CD4-positive, alpha-beta memory T cell (primary cell): ENCODE measurements at regions not wholly inside any gene's neighbourhood (a gene's known extent, or its start where the extent isn't known, plus 50 kb on each side); places are given as distances from the start of the nearest gene placed in this dataset.

Experiments
- CTCF ChIA-PET: fragments of 350-600 bp; sonication (Branson Sonifier 250); formaldehyde crosslinking; loops from one replicate; lab custom pipeline; 2021; ENCODE audit warnings: inconsistent platforms; ENCODE audit not compliant: partially characterized antibody; lab: Charles Lee
- POLR2A ChIA-PET: fragments of 350-600 bp; sonication (Branson Sonifier 250); formaldehyde crosslinking; loops from one replicate; lab custom pipeline; 2021; ENCODE audit not compliant: partially characterized antibody; lab: Charles Lee
- DNase-seq, 5 donors: peaks; one replicate each; pipeline versions ENCODE4 v3.0.0 to v3.0.0-alpha.2; 2020 to 2022; ENCODE audit warnings: mixed read lengths in 1 of 5
- H3K27ac ChIP-seq: one replicate; pipeline ENCODE4 v1.7.0; 2013; ENCODE audit warnings: low read depth, low read length
- H3K27me3 ChIP-seq: 2 replicates; pipeline ENCODE4 v1.7.0; 2013; ENCODE audit warnings: mild to moderate bottlenecking, low read length, moderate library complexity; ENCODE audit not compliant: insufficient read depth
- H3K36me3 ChIP-seq: 2 replicates; pipeline ENCODE4 v1.7.0; 2013; ENCODE audit warnings: mild to moderate bottlenecking, low read length, moderate library complexity; ENCODE audit not compliant: insufficient read depth
- H3K4me1 ChIP-seq: 2 replicates; pipeline ENCODE4 v1.7.0; 2013; ENCODE audit warnings: mild to moderate bottlenecking, low read length, moderate library complexity; ENCODE audit not compliant: insufficient read depth
- H3K4me3 ChIP-seq, 2 donors: one replicate each; pipeline ENCODE4 v1.7.0; 2013; ENCODE audit warnings: low read length in 2 of 2, mild to moderate bottlenecking in 1 of 2
- H3K9me3 ChIP-seq, 2 donors: one replicate each; pipeline ENCODE4 v1.7.0; 2013; ENCODE audit warnings: low read length in 2 of 2, control low read depth in 1 of 2; ENCODE audit not compliant: control insufficient read depth in 1 of 2
- H3K27ac Mint-ChIP-seq, 7 donors: one replicate each; pipeline ENCODE4 v1.8.0; 2020 to 2021; ENCODE audit warnings: mixed read lengths in 7 of 7, mild to moderate bottlenecking in 6 of 7, inconsistent platforms in 3 of 7, moderate library complexity in 3 of 7
- H3K27me3 Mint-ChIP-seq, 2 donors: one replicate each; pipeline ENCODE4 v1.8.0; 2020 to 2021; ENCODE audit warnings: mixed read lengths in 2 of 2
- H3K36me3 Mint-ChIP-seq, 2 donors: one replicate each; pipeline ENCODE4 v1.8.0; 2020 to 2021; ENCODE audit warnings: mixed read lengths in 2 of 2, inconsistent platforms in 1 of 2, mild to moderate bottlenecking in 1 of 2
- H3K4me1 Mint-ChIP-seq, 4 donors: one replicate each; pipeline ENCODE4 v1.8.0; 2020 to 2021; ENCODE audit warnings: mixed read lengths in 4 of 4, mild to moderate bottlenecking in 1 of 4
- H3K4me3 Mint-ChIP-seq, 8 donors: one replicate each; pipeline ENCODE4 v1.8.0; 2020 to 2021; ENCODE audit warnings: mixed read lengths in 8 of 8, mild to moderate bottlenecking in 7 of 8, moderate library complexity in 6 of 8, inconsistent platforms in 3 of 8
- H3K9me3 Mint-ChIP-seq, 8 donors: one replicate each; pipeline ENCODE4 v1.8.0; 2020 to 2021; ENCODE audit warnings: mixed read lengths in 8 of 8, mild to moderate bottlenecking in 5 of 8, inconsistent platforms in 3 of 8, moderate library complexity in 1 of 8
- intact Hi-C: fragments of 100-400 bp; cut with micrococcal nuclease; formaldehyde crosslinking; loops from one replicate; pipeline ENCODE4 v1.15.1; 2023

DNA sequence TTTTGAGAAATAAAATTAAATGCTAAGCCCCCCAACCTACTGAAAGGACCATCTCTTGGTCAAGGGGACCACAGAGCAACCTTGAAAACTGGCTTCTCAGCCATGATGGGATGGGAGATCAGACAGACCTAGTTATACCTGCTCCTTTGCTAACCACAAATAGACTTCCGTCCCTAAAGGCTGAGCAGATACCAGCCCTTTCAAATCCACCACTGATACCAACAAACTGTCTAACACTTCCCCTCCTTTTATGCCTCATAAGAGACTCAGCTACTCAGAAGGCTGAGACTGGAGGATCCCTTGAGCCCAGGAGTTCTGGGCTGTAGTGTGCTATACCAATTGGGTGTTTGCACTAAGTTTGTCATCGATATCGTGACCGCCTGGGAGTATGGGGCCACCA, 407.3 kb downstream of the SIPA1L2 start:
- Histone ChIP-seq H3K27me3 (no peaks in the 10 kb centered on the region), H3K4me1 (peaks cover 30% of the 10 kb centered on the region), H3K27ac (no peak overlapping the region), H3K9me3 (no peaks in the 10 kb centered on the region), H3K36me3 (no peaks in the 10 kb centered on the region), H3K4me3 (no peak overlapping the region)
- H3K9me3 Mint-ChIP-seq, result no peaks in the 10 kb centered on the region
- peak in 2 of 5 donors; percentile 3 to 13 for DNase-seq
- ChIA-PET CTCF (no interaction called here), POLR2A (no interaction called here)
- intact Hi-C loops, result no loop called here
- H3K27me3 Mint-ChIP-seq, result no peaks in the 10 kb centered on the region
- H3K4me1 Mint-ChIP-seq, result peaks cover 20 to 26% (median 23%) of the 10 kb centered on the region in 4 donors
- no peak overlapping the region for H3K4me3 Mint-ChIP-seq
- peak overlapping the region in 3 of 7 donors; percentile 5 to 59 (median 49) for H3K27ac Mint-ChIP-seq
- H3K36me3 Mint-ChIP-seq, result no peaks in the 10 kb centered on the region

- H3K4me3 Mint-ChIP-seq, result peak overlapping the region in 1 of 8 donors; percentile 47
Measured at GRCh38 chr1:232221802-232222499, 408.0 kb downstream of the SIPA1L2 start.

DNA sequence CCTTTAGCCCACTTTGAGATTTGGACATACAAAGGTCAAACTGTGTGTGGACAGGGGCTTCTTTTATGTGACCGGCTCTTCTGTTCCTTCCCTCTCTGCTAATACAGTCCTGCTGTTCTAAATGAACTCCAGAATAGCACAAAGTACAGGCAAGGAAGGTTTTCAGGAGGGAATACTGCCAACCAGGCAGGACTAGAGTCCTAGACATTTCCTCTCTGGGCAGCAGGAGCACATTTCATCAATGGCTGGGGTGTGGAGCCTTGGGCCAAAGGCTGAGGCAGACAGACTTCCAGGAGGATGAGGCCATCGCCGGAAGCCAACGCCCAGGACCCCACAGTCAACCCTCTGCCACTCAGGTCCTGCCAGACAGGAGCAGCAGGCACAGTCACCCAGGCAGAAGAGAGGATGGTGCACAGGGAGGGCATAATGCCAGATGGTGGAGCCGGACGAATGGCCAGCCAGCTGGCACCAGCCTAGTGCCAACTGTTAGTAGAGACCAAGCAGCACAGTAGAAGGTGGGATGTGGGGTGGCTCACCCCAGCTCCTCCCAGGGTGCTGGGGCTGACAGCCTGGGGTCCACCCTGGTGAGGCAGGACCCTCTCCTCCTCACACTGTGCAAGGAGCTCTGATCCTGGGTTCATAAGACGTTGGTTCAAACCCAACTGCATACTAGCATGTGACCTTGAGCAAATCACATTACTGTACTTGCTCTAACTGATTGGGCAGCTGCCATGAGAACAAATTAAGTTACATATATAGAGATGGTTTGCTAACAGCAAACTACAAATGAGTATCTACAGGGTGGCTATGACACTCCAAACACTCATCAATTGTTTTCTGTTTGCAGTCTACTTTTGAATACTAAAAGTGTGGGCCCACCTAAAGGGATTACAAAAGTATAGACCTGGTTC, 410.7 kb downstream of the SIPA1L2 start:
- DNase-seq, result no peak
- Mint-ChIP-seq H3K27me3 (no peaks in the 10 kb centered on the region), H3K36me3 (no peaks in the 10 kb centered on the region), H3K27ac (no peak overlapping the region), H3K9me3 (peaks cover 0 to 2% (median 0%) of the 10 kb centered on the region in 8 donors), H3K4me1 (peaks cover 4 to 12% (median 8%) of the 10 kb centered on the region in 4 donors), H3K4me3 (no peak overlapping the region)
- no peaks in the 10 kb centered on the region for H3K27me3 ChIP-seq
- H3K9me3 ChIP-seq, result no peaks in the 10 kb centered on the region
- intact Hi-C loops, result no loop called here
- no peak overlapping the region for H3K4me3 ChIP-seq
- H3K4me1 ChIP-seq, result peaks cover 9% of the 10 kb centered on the region
- H3K27ac ChIP-seq, result no peak overlapping the region
- H3K36me3 ChIP-seq, result no peaks in the 10 kb centered on the region
- ChIA-PET POLR2A (no interaction called here), CTCF (no interaction called here)

More at GRCh38 chr1:232221802-232222499, 408.0 kb downstream of the SIPA1L2 start:
- peak overlapping the region in 2 of 7 donors; percentile 5 to 49 for H3K27ac Mint-ChIP-seq
- Histone ChIP-seq H3K4me1 (peaks cover 25% of the 10 kb centered on the region), H3K4me3 (no peak overlapping the region), H3K9me3 (no peaks in the 10 kb centered on the region), H3K27ac (no peak overlapping the region), H3K27me3 (no peaks in the 10 kb centered on the region), H3K36me3 (no peaks in the 10 kb centered on the region)
- no peaks in the 10 kb centered on the region for H3K36me3 Mint-ChIP-seq
- intact Hi-C loops, result no loop called here
- no peaks in the 10 kb centered on the region for H3K27me3 Mint-ChIP-seq
- CTCF ChIA-PET, result no interaction called here
- no peak for DNase-seq
- POLR2A ChIA-PET, result no interaction called here
- peaks cover 0 to 2% (median 0%) of the 10 kb centered on the region in 8 donors for H3K9me3 Mint-ChIP-seq
- H3K4me1 Mint-ChIP-seq, result peaks cover 14 to 26% (median 19%) of the 10 kb centered on the region in 4 donors

DNA sequence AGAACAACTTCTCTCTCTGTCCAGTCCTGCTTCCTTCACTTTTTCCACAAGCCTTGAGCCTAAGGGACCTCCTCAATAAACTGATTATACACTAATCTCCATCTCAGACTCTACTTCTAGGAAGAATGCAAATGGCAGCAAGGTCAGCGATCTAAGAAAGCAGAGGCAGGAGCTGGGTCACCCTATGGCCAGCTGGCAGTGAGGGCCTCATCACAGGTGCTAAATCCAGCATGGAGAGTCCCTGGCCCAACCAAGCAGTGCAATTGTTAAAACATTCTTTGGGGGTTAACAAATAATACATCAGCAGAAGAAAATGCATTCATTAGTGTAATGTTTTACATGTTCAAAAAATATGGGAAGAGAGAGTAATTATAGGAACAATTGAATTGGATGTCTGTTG, 416.0 kb downstream of the SIPA1L2 start:
- H3K9me3 Mint-ChIP-seq, result peaks cover 0 to 2% (median 0%) of the 10 kb centered on the region in 8 donors
- H3K27me3 ChIP-seq, result no peaks in the 10 kb centered on the region
- no peak overlapping the region for H3K27ac Mint-ChIP-seq
- H3K4me1 ChIP-seq, result no peaks in the 10 kb centered on the region
- DNase-seq, result no peak
- no peak overlapping the region for H3K27ac ChIP-seq
- no peak overlapping the region for H3K4me3 Mint-ChIP-seq
- POLR2A ChIA-PET, result no interaction called here
- H3K4me1 Mint-ChIP-seq, result no peaks in the 10 kb centered on the region
- H3K36me3 ChIP-seq, result no peaks in the 10 kb centered on the region
- intact Hi-C loops, result no loop called here
- H3K4me3 ChIP-seq, result no peak overlapping the region
- no peaks in the 10 kb centered on the region for H3K36me3 Mint-ChIP-seq
- CTCF ChIA-PET, result interaction anchor here (1.0 to 1.9 kb wide), 3 partner anchors 9 to 14 kb away, joined by 3 to 5 read pairs (median 3); no protein-coding TSS in a partner anchor
- H3K27me3 Mint-ChIP-seq, result peaks cover 0 to 2% of the 10 kb centered on the region in 2 donors
- no peaks in the 10 kb centered on the region for H3K9me3 ChIP-seq

GRCh38 chr1:232212253-232212652, 417.7 kb downstream of the SIPA1L2 start:
- ChIA-PET POLR2A (no interaction called here), CTCF (interaction anchor here (0.7 to 2.5 kb wide), 3 partner anchors 14 to 93 kb away, joined by 3 to 7 read pairs (median 3); no protein-coding TSS in a partner anchor)
- intact Hi-C loops, result no loop called here
- no peaks in the 10 kb centered on the region for H3K9me3 Mint-ChIP-seq
- Histone ChIP-seq H3K36me3 (no peaks in the 10 kb centered on the region), H3K9me3 (no peaks in the 10 kb centered on the region), H3K4me3 (no peak overlapping the region), H3K4me1 (no peaks in the 10 kb centered on the region), H3K27me3 (no peaks in the 10 kb centered on the region), H3K27ac (no peak overlapping the region)
- H3K36me3 Mint-ChIP-seq, result no peaks in the 10 kb centered on the region
- no peak for DNase-seq
- no peak overlapping the region for H3K4me3 Mint-ChIP-seq
- no peaks in the 10 kb centered on the region for H3K4me1 Mint-ChIP-seq
- no peak overlapping the region for H3K27ac Mint-ChIP-seq
- peaks cover 0 to 2% of the 10 kb centered on the region in 2 donors for H3K27me3 Mint-ChIP-seq

- Histone ChIP-seq H3K27me3 (no peaks in the 10 kb centered on the region), H3K9me3 (no peaks in the 10 kb centered on the region), H3K4me3 (no peak overlapping the region), H3K27ac (no peak overlapping the region), H3K4me1 (no peaks in the 10 kb centered on the region), H3K36me3 (no peaks in the 10 kb centered on the region)
- Mint-ChIP-seq H3K27ac (no peak overlapping the region), H3K4me1 (no peaks in the 10 kb centered on the region), H3K27me3 (peaks cover 2 to 3% of the 10 kb centered on the region in 2 donors), H3K4me3 (no peak overlapping the region), H3K36me3 (no peaks in the 10 kb centered on the region), H3K9me3 (no peaks in the 10 kb centered on the region)
- CTCF ChIA-PET, result interaction anchor here (2.5 kb wide), 1 partner anchor 15 kb away, joined by 7 read pairs; no protein-coding TSS in a partner anchor
- POLR2A ChIA-PET, result no interaction called here
- no peak for DNase-seq
- intact Hi-C loops, result no loop called here
Measured at GRCh38 chr1:232211149-232211548, 418.8 kb downstream of the SIPA1L2 start.

- Mint-ChIP-seq H3K27me3 (peaks cover 2 to 4% of the 10 kb centered on the region in 2 donors), H3K36me3 (no peaks in the 10 kb centered on the region), H3K4me3 (no peak overlapping the region), H3K27ac (no peak overlapping the region), H3K9me3 (no peaks in the 10 kb centered on the region), H3K4me1 (no peaks in the 10 kb centered on the region)
- CTCF ChIA-PET, result no interaction called here
- POLR2A ChIA-PET, result no interaction called here
- Histone ChIP-seq H3K4me3 (no peak overlapping the region), H3K27ac (no peak overlapping the region), H3K27me3 (no peaks in the 10 kb centered on the region), H3K36me3 (no peaks in the 10 kb centered on the region), H3K9me3 (no peaks in the 10 kb centered on the region), H3K4me1 (no peaks in the 10 kb centered on the region)
- no peak for DNase-seq
- intact Hi-C loops, result no loop called here
Measured at GRCh38 chr1:232209357-232209756, 420.6 kb downstream of the SIPA1L2 start.
